C4-2B (cell line): ENCODE measurements at regions not wholly inside any gene's neighbourhood (a gene's known extent, or its start where the extent isn't known, plus 50 kb on each side); places are given as distances from the start of the nearest gene placed in this dataset.

ENCODE experiments used
- CTCF ChIP-seq: fragments of 450-650 bp; conservative IDR thresholded peaks from 2 replicates; pipeline ENCODE4 v1.5.1; 2017; ENCODE audit warnings: mild to moderate bottlenecking
- ZFX ChIP-seq: fragments of 450-650 bp; IDR thresholded peaks from 2 replicates; pipeline ENCODE4 v1.6.1; 2017

- no peak for TF ChIP-seq CTCF
- TF ChIP-seq ZFX = no peak
Observed at GRCh38 chr1:29554208-29554778, 318.0 kb downstream of the PTPRU start.
